NCI-H128 (cell line): ENCODE measurements at regions not wholly inside any gene's neighbourhood (a gene's known extent, or its start where the extent isn't known, plus 50 kb on each side); places are given as distances from the start of the nearest gene placed in this dataset.

Source experiments
- DNase-seq: peaks from one replicate; lab custom pipeline; 2025; ENCODE audit not compliant: unreplicated experiment; lab: John Stamatoyannopoulos, UW

GRCh38 chr2:8487461-8487932 lies 194.4 kb upstream of the ID2 start:
- no peak for DNase-seq

GRCh38 chr2:8488001-8488738 lies 193.7 kb upstream of the ID2 start:
- DNase-seq, result no peak

DNA sequence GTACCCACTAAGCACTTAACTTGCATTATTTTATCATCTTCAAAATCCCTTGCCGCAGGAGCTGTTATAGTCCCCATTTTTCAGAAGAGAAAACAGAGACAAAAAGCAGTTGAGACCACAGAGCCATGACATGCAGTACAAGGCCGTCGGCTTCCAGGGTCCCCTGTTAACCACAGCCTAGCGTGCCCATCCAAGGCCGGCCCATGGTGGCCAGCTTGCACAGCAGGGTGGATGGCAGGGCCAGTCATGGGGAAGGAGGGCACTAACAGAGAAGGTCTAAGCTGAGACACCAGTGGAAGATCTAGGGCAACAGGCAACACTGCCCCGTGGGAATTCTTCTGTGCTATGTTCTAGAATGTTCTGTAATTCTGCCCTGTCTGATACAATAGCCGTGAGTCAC lies 192.6 kb upstream of the ID2 start:
- no peak for DNase-seq

- no peak for DNase-seq
These were observed 192.1 kb upstream of the ID2 start for GRCh38 chr2:8489751-8490150.

DNA sequence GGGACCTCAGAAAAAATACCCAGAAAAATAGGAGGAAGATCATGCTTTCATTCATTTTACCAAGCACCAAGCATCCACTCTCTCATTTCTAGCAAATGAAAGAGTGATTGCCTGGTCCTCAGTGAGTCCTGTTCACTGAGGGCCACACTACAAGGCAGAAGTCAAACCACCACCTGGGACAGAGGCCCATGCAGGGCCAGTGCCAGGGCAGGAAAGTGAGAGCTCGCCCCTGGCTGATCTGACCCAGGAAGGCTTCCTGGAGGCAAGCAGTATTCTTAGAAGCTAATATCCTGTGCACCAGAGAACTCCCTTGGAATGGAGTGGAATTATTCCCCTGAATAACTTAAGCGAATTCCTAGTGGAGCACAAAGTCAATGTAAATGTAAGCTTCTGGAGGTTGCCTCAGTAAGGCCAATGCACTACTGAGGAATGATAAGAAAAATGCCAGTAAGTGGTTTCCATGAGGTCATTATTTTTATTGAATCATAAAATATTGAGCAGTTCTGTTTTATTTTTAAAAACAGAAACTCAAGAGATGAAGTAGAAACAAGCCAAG lies 191.6 kb upstream of the ID2 start:
- no peak for DNase-seq

DNA sequence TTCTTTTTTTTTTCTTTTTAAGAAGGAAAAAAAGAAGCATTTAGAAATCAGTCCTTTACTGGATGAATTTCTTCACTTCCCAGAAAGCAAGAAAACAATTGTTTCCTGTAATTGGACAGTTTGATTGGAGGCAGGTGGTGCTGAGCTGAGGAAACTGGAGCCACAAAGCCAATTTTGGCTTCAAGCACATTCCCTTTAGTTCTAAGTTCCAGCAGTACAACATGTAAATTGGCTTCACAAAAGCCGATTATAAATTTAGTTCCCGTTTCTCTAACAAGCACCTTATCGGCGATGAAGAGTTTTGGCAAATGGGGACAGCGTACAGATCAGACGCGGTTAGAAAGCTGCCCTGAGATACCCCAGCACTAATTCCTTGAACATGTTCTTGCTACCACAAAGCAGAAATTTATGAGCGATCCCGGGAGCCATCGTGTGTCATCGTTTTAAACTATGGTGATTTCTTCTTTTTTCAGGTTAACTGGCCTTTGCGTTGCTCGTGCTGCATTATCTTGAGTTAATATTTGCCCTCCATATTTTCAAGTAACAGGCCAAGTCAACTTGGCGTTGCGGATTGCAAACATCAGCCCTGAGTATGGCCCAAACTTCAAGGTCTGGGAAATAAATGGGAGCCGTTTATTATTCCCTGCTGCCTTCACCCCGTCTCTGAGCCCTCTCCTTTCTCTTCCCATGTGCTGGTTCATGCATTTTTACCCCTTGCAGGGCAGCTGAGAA lies 190.4 kb upstream of the ID2 start:
- DNase-seq, result no peak

GRCh38 chr2:8494151-8494550 lies 187.7 kb upstream of the ID2 start:
- no peak for DNase-seq

GRCh38 chr2:8494589-8494988 lies 187.3 kb upstream of the ID2 start:
- no peak for DNase-seq

DNA sequence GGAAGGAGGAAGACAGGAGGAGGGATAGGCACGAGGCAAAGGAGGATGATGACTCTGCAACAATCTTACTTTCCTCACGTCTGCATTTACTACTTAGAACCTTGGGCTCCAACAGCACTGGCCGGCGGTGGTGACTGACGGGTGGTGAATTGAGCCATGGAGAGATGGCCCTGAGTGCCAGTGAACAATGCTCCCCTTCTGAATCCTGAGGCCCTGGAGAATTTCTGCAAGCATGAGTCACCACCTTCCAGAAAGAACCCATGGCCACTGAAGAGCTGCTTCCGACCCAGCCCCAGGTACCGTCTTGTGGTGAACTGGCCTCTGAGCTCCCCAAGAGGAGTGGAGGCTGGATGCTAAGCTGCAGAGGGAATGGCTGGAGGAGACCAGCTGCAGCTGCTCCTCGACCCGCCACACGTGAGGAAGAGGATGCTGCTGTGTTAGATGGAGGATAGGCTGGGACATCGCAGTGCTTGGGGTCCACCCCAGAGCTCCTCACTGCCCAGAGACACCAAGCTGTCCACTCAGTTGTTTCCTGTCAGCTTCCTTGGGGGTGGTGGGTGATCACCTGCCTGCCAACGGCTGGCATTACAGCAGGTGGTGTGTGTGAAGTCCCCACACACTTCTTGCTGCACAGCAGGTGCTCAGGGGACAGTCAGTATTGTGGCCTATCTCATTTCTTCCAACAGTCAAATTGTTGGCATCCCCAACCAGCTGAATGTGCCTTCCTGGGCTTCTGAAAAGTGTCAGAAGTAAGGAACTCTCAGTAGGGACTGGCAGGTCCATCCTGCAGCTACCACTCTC lies 186.5 kb upstream of the ID2 start:
- DNase-seq, result no peak

DNA sequence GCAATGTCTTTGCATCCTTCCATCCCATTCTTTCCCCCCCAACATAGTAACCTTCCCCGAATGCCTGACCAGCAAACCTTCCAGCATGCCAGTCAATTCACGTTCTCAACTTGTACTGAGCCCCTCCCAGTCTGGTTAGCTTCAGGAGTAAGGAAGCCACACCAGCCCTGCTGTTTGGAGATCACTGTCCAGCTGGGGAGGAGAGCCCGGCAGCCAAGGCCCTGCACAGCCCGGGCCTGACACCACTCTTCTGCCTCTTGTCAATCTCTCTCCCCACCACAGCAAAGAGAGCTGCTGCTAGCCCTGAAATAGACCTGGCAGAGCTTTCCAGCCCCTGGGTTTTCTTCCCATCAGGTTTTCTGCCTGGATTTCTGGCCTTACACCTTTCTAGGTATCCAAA lies 185.8 kb upstream of the ID2 start:
- DNase-seq, result no peak

DNA sequence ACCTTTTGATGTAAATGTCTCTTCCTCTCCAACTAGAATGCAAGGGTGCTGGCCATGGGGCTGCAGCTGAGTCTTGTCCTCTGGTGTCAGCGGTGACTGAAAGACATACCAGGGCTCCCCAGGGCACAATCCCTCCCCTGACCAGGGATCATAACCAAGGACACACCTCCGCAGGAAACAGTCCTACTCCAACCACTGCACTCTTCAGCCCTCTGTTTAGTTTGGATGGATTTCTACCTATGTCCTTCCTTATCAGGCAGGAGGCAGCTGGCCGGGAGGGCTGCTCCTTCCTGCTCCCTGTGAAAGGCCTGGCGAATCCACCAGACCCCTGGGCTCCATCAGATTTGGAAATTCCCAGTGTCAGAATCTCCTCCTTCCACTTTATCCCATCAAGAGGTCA lies 185.2 kb upstream of the ID2 start:
- DNase-seq, result no peak

DNA sequence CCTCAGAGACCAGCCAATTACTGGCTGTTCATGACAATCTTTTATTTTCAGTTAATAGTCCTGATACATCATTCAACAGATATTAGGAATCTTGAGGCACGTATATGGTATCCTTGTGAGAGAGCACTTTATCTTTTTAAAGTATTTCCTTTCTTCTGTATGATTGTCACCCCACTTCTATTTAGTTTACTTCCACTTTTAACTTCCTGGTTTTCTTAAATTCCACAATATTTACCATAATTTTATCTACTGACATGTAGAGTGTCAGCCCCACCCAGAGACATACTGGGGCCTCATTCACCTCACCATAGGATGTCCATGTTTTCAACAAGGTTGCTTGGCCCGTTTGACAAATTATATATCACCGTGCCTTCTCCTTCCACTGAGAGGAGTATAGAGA lies 182.9 kb upstream of the ID2 start:
- DNase-seq, result no peak

DNA sequence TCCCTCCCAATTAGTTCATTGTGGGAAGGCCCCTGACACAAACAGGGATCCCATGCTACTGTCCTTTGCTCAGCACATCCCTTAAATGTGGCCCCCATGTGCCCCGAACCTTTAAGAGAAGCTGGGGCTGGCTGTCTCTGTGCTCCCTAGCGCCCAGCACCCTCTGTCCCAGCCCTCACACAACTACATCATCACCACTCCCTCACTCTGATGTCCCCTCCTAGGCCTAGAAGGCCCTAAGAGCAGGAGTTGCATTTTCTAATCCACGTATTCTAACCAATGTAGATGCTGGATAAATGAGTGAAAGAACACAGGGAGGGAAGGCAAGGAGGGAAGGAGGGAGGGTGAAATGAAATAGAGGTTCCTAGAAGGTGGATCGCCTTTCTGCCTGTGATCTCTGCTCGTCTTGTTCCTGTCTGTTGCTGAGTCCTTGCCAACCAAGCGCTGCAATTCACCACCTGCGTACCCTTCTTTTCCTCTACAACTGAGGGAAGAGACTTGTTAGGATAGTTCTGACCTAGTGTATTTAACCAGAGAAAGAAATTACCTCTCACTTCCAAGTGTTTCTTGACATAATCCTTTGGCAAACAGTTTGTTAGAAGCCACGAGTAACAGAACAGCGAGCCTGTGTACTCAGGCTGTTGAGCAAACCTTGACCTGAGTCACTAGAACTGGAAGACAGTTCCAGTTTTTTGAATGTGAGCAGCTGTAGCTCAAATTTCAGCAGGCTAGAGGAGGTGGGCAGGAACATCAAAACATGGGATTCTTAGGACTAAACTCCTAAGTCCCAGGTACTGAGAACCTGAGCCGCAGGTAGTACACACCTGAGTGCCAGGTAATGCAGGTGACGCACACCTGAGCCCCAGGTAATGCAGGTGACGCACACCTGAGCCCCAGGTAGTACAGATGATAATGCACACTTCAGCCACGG lies 181.5 kb upstream of the ID2 start:
- no peak for DNase-seq

DNA sequence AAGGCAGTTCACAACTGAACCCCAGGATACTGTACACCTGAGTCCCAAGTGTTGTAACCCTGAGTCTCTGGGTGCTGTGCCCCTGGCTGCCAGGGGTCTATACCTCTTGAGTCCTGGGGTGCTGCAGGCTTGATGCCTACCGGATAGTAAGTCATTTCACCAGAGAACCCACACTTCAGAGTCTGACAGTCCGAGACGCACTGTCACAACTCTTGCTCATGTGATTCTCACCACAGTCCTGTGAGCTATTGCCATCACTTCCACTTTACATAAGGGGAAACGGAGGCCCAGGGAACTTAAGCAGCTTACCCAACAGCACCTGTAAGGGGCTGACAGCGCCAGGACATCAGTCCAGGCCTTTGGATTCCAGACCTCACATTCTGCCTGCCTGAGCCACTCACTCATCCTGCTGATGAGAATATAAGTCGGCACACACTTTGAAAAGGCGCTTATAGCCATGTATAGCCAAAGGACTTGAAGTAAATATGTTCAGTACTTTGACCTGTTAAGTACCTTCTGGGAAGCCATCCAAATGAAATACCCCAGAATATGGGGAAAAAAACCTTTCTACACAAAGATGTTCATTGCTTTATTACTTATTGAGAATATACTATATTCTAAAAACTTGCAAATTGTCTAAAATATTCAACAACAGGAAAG lies 180.7 kb upstream of the ID2 start:
- no peak for DNase-seq

DNA sequence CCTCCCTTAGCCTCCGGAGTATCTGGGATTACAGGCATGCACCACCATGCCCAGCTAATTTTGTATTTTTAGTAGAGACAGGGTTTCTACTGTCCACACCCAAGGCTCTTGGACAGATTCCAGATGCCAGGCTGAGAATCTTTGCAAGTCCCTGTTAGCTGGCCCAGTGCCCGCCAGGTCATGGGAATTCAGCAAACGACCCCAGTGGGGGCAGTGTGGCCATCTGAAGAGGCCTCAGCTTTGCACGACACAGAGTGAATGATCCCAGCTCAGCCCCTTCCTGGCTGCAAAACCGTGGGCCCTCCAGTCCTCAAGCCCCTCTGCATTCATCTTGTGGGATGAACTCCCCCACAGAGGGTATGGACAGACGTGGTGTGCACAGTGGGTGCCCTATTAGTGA lies 179.5 kb upstream of the ID2 start:
- no peak for DNase-seq

GRCh38 chr2:8505311-8505920 lies 176.4 kb upstream of the ID2 start:
- no peak for DNase-seq

GRCh38 chr2:8506746-8507145 lies 175.1 kb upstream of the ID2 start:
- no peak for DNase-seq

GRCh38 chr2:8508766-8509165 lies 173.1 kb upstream of the ID2 start:
- no peak for DNase-seq

GRCh38 chr2:8509621-8510020 lies 172.2 kb upstream of the ID2 start:
- no peak for DNase-seq
